Ascending aorta (tissue), 2 donors: ENCODE measurements at regions not wholly inside any gene's neighbourhood (a gene's known extent, or its start where the extent isn't known, plus 50 kb on each side); places are given as distances from the start of the nearest gene placed in this dataset.

Source experiments
- DNase-seq, 2 donors: peaks; one replicate each; pipeline ENCODE4 v3.0.0-alpha.2; 2019; ENCODE audit warnings: low spot score in 2 of 2
- H3K27ac ChIP-seq, 2 donors: fragments of 200-600 bp; sonication (generic); one replicate each; pipeline ENCODE4 v1.5.1; 2016 to 2017; ENCODE audit warnings: mild to moderate bottlenecking in 1 of 2
- H3K27me3 ChIP-seq: fragments of 200-600 bp; sonication (generic); one replicate; pipeline ENCODE4 v1.5.1; 2017
- H3K36me3 ChIP-seq, 2 donors: fragments of 200-600 bp; sonication (generic); one replicate each; pipeline ENCODE4 v1.5.1; 2016
- H3K4me1 ChIP-seq, 2 donors: fragments of 200-600 bp; sonication (generic); one replicate each; pipeline ENCODE4 v1.5.1; 2016 to 2017; ENCODE audit warnings: mild to moderate bottlenecking in 1 of 2
- H3K4me3 ChIP-seq, 2 donors: fragments of 200-600 bp; sonication (generic); one replicate each; pipeline ENCODE4 v1.5.1; 2016 to 2017; ENCODE audit warnings: mild to moderate bottlenecking in 1 of 2
- H3K9me3 ChIP-seq, 2 donors: fragments of 200-600 bp; sonication (generic); one replicate each; pipeline ENCODE4 v1.5.1; 2016
- intact Hi-C: fragments of 100-400 bp; cut with DNase I; formaldehyde crosslinking; loops from one replicate; pipeline ENCODE4 v1.15.1; 2023
- TF ChIP-seq, protein P1 (sequence below), 3 experiments: fragments of 200-600 bp in 2 of 3; fragments of 450-650 bp in 1 of 3; sonication (generic) in 2 of 3; IDR thresholded peaks; one replicate each; pipeline ENCODE4 v1.5.1; 2016 to 2019; ENCODE audit warnings: antibody characterized with exemption in 3 of 3, mild to moderate bottlenecking in 1 of 3, moderate library complexity in 1 of 3

- intact Hi-C loops = no loop called here
- Histone ChIP-seq H3K4me1 (no peaks in the 10 kb centered on the region), H3K36me3 (no peaks in the 10 kb centered on the region), H3K27me3 (no peaks in the 10 kb centered on the region), H3K27ac (no peak overlapping the region), H3K9me3 (peaks cover 0 to 5% of the 10 kb centered on the region in 2 donors), H3K4me3 (no peak overlapping the region)
- no peak for DNase-seq
- TF ChIP-seq, protein P1, sequence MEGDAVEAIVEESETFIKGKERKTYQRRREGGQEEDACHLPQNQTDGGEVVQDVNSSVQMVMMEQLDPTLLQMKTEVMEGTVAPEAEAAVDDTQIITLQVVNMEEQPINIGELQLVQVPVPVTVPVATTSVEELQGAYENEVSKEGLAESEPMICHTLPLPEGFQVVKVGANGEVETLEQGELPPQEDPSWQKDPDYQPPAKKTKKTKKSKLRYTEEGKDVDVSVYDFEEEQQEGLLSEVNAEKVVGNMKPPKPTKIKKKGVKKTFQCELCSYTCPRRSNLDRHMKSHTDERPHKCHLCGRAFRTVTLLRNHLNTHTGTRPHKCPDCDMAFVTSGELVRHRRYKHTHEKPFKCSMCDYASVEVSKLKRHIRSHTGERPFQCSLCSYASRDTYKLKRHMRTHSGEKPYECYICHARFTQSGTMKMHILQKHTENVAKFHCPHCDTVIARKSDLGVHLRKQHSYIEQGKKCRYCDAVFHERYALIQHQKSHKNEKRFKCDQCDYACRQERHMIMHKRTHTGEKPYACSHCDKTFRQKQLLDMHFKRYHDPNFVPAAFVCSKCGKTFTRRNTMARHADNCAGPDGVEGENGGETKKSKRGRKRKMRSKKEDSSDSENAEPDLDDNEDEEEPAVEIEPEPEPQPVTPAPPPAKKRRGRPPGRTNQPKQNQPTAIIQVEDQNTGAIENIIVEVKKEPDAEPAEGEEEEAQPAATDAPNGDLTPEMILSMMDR (IDR thresholded peaks at IDR 0.05) = no peak
Measured at GRCh38 chr16:87235810-87236515, 81.2 kb downstream of the C16orf95 start.

DNA sequence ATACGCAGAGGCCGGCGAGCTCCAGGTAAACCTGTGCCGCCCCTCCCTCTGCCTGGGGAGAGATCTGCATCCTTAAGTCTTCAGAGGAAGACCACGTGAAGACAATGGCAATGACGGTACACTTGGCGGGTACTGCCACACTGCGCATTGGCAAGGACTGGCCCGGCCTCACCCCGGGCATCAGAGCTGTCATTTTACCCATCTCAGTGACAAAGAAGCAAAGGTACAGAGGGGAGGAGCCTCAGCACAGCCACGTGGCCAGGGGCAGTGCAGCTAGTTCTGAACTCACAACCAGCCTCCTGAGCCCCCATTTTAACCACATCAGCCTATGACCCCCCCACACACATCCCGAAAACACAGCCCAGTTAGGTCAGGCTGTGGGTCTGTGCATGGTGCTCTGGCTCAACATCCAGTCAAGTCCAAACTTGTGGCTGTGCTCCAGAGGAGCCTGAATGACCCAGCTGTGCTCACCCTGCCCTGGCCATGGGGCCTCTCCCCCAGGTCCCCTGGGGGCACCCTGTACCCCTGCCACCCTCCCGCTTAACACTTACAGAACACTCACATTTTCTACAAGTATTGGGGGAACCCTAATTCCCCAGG lies 80.6 kb downstream of the C16orf95 start:
- H3K36me3 ChIP-seq = no peaks in the 10 kb centered on the region
- H3K4me1 ChIP-seq = no peaks in the 10 kb centered on the region
- intact Hi-C loops = no loop called here
- H3K9me3 ChIP-seq = peaks cover 0 to 5% of the 10 kb centered on the region in 2 donors
- no peaks in the 10 kb centered on the region for H3K27me3 ChIP-seq
- TF ChIP-seq, protein P1 (IDR thresholded peaks at IDR 0.05) = no peak
- H3K4me3 ChIP-seq = no peak overlapping the region
- no peak for DNase-seq
- H3K27ac ChIP-seq = no peak overlapping the region

DNA sequence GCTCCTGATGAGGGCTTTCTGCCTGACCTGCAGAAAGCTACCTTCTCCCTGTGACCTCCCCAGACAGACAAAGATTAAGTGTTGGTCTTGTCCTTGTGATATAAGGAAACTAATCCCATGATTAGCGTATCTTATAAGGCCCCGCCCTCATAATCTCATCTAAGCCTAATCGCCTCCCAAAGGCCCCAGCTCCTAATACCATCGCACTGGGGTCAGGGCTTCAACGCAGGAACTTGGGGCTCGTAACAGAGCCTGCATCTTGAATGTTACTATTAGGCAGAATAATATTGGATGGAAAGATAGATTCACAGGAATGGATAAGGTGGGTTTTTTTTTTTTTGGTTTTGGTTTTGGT lies 78.9 kb downstream of the C16orf95 start:
- intact Hi-C loops = no loop called here
- no peaks in the 10 kb centered on the region for H3K9me3 ChIP-seq
- no peaks in the 10 kb centered on the region for H3K4me1 ChIP-seq
- no peaks in the 10 kb centered on the region for H3K27me3 ChIP-seq
- H3K27ac ChIP-seq = no peak overlapping the region
- H3K36me3 ChIP-seq = no peaks in the 10 kb centered on the region
- no peak overlapping the region for H3K4me3 ChIP-seq
- DNase-seq = no peak
- TF ChIP-seq, protein P1 (IDR thresholded peaks at IDR 0.05) = no peak

DNA sequence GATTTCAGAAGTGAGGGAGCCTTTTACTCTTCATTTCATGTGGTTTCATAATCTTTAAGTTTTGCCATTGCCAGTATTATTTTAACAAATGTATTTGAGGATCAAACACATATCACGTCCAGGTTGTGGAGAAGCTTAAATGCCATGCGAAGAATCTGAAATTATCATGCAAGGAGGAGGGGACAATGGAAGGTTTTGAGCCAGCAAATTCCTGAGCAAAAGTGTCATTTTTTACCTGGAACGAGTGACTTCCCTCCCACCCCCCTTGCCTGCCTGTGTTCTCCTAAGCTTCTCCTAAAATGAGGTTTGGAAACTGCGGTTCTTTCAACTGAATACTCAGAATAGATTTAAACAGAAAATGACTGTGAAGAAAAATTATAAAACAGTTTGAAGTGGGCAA lies 77.6 kb downstream of the C16orf95 start:
- Histone ChIP-seq H3K4me1 (no peaks in the 10 kb centered on the region), H3K9me3 (no peaks in the 10 kb centered on the region), H3K36me3 (no peaks in the 10 kb centered on the region), H3K27me3 (no peaks in the 10 kb centered on the region), H3K4me3 (no peak overlapping the region), H3K27ac (no peak overlapping the region)
- DNase-seq = no peak
- TF ChIP-seq, protein P1 (IDR thresholded peaks at IDR 0.05) = no peak
- intact Hi-C loops = no loop called here

GRCh38 chr16:87240211-87241136 lies 76.7 kb downstream of the C16orf95 start:
- TF ChIP-seq, protein P1 (IDR thresholded peaks at IDR 0.05) = no peak
- intact Hi-C loops = no loop called here
- H3K9me3 ChIP-seq = no peaks in the 10 kb centered on the region
- no peaks in the 10 kb centered on the region for H3K4me1 ChIP-seq
- no peaks in the 10 kb centered on the region for H3K27me3 ChIP-seq
- H3K36me3 ChIP-seq = no peaks in the 10 kb centered on the region
- no peak overlapping the region for H3K27ac ChIP-seq
- no peak overlapping the region for H3K4me3 ChIP-seq
- no peak for DNase-seq
